ENCODE measurements at regions not wholly inside any gene's neighbourhood (a gene's known extent, or its start where the extent isn't known, plus 50 kb on each side); places are given as distances from the start of the nearest gene placed in this dataset.

DNA sequence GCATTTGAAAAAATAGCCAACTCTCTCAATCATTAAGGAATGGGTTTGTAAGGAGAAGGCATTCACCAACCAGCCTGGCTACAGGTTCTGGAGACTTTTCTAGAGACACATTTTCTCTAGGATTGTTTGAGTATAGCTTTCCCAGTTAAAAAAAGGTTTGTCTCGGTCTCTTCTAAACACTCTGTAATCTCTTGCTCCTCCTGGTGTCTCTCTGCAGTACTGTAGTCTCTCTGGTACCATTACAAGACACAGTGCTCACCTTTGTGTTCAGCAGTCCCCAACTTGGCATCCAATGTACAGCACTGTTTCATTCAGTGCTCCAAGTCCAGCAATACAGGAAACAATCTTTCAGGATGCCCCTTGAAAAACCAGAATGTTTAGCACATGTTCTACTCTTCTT is 534.4 kb downstream of the ZNF385D start:
- TF ChIP-seq BHLHE40 (IDR thresholded peaks at IDR 0.05; ENCODE audit: borderline replicate concordance) (no peak), FOXK2 (IDR thresholded peaks at IDR 0.05) (no peak), NFRKB (IDR thresholded peaks at IDR 0.05) (no peak), L3MBTL2 (conservative IDR thresholded peaks at IDR 0.05) (no peak)

Measured in HEK293T (cell line).